ENCODE measurements at regions not wholly inside any gene's neighbourhood (a gene's known extent, or its start where the extent isn't known, plus 50 kb on each side); places are given as distances from the start of the nearest gene placed in this dataset.
A peak's percentile ranks its signal among the peaks of the same experiment; 100 is the strongest.
"Not testable (repeated sequence)": the region's sequence is repeated elsewhere in the genome, so short reads cannot be mapped to it uniquely, and the experiment has no call there.

DNA sequence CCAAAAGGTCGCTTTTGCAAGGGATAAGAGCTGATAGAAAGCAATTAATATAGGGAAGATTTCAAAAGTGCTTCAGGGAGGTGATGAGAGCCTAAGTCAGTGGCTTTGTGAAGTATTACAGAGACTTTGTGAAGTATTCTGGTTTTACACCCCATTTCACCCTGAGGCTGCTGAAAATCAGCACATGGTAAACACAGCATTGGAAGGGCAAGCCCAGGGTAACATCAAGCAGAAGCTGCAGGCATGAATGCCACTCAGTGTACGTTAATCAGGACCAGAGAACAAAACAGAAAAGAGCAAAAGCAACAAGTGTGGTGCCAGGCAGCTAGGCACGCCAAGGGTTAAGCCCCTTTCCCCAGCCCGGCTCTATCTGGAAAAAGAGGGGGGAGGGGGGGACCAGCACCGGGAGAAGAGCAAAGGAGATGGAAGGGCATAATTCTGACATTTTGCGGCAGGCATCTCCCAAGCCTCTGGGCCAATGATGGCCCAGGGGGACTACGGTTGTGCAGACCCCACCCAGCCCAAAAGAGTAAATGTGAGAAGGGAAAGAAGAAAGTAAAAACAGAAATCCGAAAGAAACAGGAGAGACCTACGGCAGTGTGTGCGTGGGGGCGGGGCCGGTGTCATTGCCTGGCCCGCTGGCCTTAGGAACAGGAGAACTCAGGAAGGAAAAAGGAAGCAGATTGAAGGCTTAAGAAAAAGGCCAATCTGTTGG lies 58.9 kb downstream of the DHRS2 start:
- no peak for DNase-seq

DNA sequence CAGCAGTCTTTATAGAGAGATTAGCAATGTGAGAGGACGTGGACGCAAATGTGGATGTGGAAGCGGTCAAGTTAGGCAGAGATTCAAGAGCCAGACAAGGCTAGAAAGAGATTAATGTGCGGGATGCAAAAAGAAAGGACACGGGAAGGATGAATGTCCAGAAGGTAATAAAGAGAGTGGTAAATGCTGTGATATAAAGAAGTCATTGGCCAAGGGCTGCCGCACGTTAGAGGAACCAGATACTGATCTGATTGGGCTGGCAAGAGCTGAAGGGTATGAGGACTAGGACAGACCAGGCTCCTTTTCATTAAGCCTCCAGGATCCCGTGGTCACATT lies 59.5 kb downstream of the DHRS2 start:
- peak; percentile 45 for DNase-seq

GRCh38 chr14:23696701-23697239 lies 60.6 kb downstream of the DHRS2 start:
- no peak for DNase-seq

DNA sequence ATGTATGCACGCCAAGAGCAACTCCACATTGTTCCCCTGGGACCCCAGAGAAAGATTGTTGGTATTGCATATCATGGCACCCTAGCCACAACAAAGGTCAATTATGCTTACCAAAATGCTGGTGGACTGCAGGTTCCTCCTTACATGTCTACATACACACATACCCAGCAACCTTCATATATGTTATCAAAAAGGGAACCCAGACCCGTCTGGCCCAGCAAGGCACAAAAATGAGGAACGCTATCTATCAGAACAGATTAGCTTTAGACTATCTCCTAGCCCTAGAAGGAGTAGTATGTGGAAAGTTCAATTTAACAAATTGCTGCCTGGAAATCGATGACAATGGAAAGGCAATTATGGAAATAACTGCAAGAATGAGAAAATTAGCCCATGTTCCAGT lies 61.5 kb downstream of the DHRS2 start:
- peak; percentile 71 for DNase-seq

DNA sequence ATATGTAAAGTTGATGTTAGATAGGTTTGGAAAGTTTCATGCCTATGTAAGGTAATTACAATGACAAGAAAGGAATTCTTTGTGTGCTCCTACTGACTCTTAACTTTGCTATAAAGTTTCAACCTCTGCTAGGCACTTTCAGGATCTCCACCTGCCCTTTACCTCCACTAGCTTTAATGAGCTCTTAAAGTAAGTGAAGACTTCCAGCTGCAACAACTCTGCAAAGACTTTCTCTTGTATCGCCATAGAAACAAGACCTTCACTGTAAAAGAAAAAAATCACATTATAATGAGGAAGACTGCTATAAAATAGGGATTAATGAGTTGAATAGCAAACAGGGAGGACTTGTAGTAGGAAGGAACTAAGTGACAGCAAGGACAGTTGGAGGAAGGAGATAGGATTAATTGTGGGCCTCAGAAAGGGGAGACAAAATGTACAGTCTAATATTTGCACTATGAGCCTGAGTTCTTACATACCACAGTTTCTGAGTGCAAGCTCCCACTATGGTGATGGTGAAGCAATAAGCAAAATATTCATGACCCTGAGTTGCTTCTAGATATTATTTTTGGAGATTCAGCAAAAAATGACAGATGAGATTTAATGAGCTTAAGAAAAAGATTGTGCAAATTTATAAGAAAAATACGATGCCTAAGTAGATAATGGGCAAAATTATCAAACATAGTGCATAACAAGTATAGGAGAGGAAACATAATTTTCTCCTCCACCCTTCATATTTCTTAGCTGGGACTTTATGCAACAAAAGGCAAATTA lies 66.7 kb downstream of the DHRS2 start:
- no peak for DNase-seq

GRCh38 chr14:23704890-23705289 lies 68.7 kb downstream of the DHRS2 start:
- DNase-seq = no peak

DNA sequence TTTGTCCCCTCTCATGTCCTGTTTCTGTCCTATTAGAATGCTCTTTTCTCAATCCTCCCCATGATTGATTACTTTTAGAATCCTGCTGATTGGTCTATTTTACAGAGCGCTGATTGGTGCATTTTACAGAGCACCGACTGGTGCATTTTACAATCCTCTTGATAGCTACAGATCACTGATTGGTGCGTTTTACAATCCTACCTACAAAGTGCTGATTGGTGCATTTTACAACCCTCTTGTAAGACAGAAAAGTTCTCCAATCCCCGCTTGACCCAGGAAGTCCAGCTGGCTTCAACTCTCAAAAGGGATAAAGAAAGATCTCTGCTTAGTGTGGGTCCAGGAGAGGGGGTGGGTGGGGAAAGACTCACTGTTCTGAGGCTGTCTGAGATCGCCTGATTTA lies 71.3 kb downstream of the DHRS2 start:
- no peak for DNase-seq

- DNase-seq = no peak
These were observed 72.2 kb downstream of the DHRS2 start for GRCh38 chr14:23708343-23708742.

DNA sequence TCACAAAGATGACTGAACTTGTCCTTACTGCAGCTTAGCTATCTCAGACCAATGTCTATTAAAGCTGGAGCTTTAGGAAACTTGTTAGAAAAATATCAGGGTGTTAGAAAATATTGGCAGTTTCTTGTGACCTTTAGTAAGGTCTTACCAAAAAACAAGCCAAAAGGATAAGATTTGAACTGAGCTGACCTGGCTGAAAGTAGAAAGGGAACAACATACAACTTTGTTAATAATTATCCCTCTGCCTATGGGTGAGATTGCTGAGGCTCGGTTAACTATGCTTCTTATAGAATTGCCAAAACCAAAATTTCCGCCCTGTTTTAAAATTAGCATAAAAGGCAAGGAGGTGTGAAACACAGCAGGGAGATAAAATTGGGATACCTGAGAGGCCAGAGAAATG lies 73.8 kb downstream of the DHRS2 start:
- DNase-seq = no peak

- no peak for DNase-seq
These were observed 76.1 kb downstream of the DHRS2 start for GRCh38 chr14:23712287-23712686.

DNA sequence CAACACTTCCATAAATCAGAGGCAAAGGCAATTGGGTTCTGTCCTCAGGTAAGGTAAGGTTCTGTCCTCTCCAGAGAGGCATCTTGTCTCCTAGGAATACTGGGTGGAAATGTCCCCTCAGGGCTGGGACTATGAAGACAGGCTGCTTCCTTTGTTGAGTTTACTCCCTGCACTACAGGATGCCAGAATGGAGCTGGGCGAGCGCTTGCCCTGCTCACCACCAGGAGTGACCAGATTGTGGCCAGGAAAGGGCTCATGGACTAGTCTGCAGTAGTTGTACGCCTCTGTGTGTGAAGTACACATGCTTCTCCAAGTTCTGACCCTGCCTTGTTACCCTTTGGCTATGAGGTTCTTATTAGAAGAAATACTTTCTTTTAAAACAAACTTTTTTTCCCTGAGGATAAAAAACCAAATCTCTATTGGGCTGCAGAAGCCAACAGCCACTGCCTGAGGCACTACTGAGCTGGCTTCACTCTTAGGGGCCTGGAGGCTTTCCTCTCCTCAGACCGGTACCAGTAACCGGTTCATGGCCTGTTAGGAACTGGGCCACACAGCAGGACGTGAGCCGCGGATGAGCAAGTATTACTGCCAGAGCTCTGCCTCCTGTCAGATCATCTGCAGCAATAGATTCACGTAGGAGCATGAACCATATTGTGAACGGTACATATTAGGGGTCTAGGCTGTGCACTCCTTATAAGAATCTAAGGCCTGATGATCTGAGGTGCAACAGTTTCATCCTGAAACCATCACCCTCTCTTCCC lies 83.2 kb downstream of the DHRS2 start:
- no peak for DNase-seq

DNA sequence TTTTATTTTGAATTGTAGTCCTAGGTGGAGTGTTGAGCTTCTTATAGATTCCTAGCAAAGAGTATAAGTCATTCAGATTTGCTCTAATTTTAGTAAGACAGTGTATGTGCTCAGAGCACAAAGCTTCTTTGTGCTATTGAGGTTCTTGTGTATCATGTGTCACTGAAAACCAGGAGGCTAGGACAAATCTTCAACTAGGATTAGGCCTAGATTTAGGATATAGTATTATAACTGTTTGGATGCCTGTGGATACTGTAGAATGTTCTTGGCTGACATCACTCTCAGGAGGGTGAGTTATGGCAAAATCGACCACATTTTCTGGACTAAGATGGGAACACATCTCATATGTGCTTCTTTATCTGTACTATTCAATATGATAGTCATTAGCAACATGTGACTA lies 86.5 kb downstream of the DHRS2 start:
- DNase-seq = no peak

DNA sequence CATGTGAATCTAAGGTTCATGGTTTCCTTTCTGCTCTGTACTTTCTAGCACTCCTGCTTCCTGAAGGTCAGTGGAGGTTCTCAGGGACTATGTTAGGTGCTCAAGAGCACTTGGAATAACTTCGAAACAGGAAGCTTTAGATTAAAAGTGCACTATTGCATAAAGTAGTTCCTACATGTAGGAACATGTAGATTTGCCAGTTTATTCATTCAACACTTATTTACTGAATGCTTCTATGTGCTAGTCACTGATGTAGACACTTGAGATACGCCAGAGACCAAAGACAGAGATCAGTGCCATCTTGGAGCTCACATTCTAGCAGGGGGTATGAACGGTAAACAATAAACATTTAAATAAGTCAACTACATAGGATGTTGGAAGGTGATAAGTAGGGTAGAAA lies 87.7 kb downstream of the DHRS2 start:
- DNase-seq = no peak

GRCh38 chr14:23725528-23725927 lies 89.4 kb downstream of the DHRS2 start:
- no peak for DNase-seq

GRCh38 chr14:23725980-23726710 lies 90.0 kb downstream of the DHRS2 start:
- DNase-seq = no peak

DNA sequence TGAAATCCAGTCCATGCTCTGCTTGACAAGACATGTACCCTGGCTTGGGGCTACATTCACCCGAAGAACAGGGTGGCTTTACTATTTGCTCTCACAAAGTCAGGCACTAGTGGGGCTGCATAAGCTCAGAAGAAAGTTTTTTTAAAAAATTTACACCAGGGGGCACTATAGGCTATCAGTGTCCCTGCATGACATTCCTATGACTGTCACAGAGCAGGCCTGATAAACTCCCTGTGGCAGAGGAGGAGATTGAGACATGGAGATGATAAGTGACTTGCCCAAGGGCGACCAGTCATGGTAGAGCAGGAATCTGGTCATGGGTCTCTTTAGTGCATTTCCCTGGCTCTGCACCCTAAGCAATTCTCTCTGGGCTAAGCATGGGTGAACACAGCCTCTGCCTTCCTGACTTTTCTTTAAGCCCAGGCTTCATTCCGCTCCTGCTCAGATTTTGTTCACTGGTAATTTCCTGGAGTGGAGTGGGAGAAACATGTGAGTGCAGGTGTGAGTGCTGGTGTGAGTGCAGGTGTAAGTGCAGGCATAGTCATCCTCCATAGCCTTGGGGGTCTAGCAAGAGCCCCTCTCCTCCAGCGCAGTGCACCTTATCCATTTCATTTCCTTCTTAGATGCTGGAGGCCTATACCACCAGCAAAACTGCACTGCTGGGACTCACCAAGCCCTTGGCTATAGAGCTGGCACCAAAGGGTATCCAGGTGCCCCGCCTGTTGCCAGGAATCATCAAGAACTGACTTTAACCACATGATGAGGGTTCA lies 91.6 kb downstream of the DHRS2 start:
- peak; percentile 54 for DNase-seq

GRCh38 chr14:23728791-23729190 lies 92.6 kb downstream of the DHRS2 start:
- no peak for DNase-seq

- DNase-seq = no peak
These were observed 93.7 kb downstream of the DHRS2 start for GRCh38 chr14:23729720-23730387.

GRCh38 chr14:23735394-23735793 lies 99.2 kb downstream of the DHRS2 start:
- no peak for DNase-seq

- DNase-seq = not testable (repeated sequence)
These were observed 108.2 kb downstream of the DHRS2 start for GRCh38 chr14:23744368-23744767.

DNA sequence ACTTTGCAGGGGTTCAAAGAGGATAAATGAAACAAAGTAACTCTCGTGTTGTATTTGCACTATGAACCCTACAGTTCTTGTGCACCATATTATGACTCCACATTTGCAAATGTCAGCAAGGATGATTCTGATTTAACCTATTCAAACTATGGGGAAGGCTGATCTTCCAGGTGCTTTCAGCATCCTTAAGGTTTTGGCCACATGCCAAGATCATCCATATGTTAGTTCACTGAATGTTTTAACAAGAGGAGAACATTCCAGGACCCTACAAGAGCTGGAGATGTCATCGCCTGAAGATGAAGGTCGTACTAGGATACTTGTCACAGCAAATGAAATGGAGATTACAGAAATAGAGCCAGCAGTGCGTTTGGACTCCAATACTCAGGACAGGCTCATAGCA lies 114.2 kb downstream of the DHRS2 start:
- no peak for DNase-seq

GRCh38 chr14:23751616-23752015 lies 115.5 kb downstream of the DHRS2 start:
- DNase-seq = no peak

Data from MV-4-11 (cell line).